DMS153 (cell line): ENCODE measurements at regions not wholly inside any gene's neighbourhood (a gene's known extent, or its start where the extent isn't known, plus 50 kb on each side); places are given as distances from the start of the nearest gene placed in this dataset.

Experiments
- DNase-seq: peaks from one replicate; lab custom pipeline; 2025; lab: John Stamatoyannopoulos, UW

DNA sequence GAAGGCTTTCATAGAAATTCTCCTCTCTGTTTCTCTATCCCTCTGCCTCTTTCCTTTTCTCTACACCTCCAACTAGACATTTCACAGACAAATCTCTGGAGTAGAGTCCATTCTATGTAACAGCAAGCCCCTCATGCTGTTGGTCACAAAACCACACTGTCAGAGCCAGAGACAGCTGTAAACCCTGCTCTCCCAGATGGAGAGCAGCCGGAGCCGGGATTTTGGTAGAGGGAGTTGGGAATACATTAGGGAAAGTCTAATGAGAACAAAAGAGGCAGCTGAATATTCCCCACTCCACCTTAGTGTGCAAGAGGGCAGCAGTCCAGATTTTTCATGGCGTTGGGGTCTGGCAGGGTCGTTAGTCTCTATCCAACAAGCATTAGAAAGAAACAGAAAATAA is 68.3 kb upstream of the EDN1 start:
- no peak for DNase-seq

DNA sequence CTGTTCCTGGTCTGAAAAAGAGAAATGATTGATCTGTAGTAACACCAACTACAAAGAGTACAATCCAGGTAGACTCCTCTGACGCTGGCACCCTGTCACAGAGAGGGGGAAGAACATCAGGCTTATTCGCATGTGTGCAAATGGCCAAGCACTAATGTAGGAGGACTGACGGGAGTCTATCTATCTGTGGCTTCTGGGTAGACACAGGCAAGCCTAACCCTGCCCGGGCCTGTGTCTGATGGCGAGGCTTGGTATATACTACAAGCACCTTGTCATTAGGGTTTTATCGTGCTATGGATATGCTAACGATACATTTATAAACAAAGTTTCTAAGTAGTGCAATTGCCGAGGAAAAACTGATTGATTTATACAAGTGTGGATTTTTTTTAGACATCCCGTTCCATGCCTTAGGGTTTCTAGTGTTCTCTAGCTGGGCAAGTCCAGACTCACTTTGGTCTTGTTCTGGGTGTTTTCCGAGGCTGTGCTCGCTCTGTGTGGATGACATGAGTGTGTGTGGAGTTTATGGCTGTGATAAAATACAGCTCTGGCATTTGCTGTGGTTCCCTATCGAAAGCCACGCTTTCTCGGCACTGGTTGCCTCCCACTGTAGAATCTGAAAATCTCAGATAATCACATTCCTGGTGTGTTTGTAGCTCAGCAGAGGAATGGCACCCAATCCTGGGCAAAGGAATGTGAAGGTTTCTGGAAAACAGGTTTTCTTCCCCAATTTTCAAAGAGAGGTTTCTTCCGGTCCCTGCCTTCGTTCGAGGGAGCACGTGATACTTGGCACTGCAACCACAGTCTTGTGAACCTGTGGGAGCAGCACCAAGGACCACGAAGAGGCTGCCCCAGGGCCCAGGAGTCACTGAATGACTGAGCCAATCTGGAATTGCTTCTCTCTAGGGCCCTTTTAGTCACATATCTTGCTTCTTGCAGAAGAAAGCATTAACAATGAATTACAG is 67.5 kb upstream of the EDN1 start:
- DNase-seq, result no peak

GRCh38 chr6:12223383-12223782 is 66.8 kb upstream of the EDN1 start:
- no peak for DNase-seq

- no peak for DNase-seq
These were observed 65.9 kb upstream of the EDN1 start for GRCh38 chr6:12224251-12224650.

GRCh38 chr6:12228447-12229146 is 61.6 kb upstream of the EDN1 start:
- DNase-seq, result no peak

DNA sequence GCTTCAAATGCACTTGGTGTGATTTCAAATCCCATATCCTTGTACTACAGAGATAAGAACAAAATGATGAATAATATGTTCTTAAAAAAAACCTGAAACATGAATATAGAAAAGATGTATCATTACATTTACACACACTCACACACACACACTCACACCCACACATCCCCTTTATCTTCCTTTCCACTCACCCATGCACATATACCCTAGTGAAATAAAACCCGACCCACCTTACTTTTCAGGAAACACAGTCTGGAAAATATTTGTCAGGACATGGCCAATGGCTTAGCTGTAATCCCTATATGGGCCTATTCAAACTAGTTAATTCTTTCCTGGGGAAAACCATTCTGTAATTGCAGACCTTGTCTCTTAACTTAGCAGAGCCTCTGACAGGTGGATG is 60.8 kb upstream of the EDN1 start:
- DNase-seq, result no peak

DNA sequence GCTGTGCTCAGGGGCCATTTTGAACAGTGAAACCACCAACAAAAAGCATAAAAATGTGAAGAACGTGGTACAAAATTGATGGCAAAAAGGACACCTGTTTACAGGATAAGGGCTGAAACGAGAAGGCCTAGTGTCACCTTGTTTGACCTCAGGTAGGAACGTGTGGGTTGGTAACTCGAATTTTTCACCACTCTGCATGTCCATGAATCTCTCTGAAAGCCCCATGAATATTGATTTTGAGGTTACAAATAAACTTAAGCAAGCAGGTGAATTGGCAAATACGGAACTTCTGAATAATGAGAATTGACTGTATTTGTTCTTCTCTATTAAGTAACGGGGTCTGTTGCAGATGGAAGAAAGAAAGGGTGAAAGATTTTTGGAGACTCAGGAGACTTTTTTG is 59.6 kb upstream of the EDN1 start:
- no peak for DNase-seq

GRCh38 chr6:12232339-12232738 is 57.8 kb upstream of the EDN1 start:
- DNase-seq, result no peak

GRCh38 chr6:12232821-12233220 is 57.3 kb upstream of the EDN1 start:
- no peak for DNase-seq

GRCh38 chr6:12233693-12234571 is 56.2 kb upstream of the EDN1 start:
- peak; percentile 30 for DNase-seq

DNA sequence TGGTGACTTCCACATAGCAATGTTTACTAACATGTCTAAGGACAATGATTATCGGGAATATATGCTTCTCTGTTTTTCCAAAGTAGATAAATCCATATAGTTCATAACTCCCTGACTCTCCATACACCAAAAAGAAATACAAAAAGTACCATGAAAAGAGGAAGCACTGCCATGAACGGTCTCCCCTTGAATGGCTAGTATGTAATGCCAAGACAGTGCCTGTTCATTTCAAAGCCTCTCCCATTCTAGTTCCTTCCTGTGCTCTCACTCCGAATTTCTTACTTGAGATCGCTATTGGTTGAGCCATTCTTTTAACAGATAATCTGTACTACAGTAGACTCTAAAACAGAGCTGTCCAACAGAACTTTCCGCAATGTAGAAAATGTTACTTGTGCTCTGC is 54.8 kb upstream of the EDN1 start:
- no peak for DNase-seq

- no peak for DNase-seq
These were observed 51.9 kb upstream of the EDN1 start for GRCh38 chr6:12238219-12238618.
